Testis (tissue), 2 donors: ENCODE measurements at regions not wholly inside any gene's neighbourhood (a gene's known extent, or its start where the extent isn't known, plus 50 kb on each side); places are given as distances from the start of the nearest gene placed in this dataset.

Experiments used
- DNase-seq: peaks from one replicate; pipeline ENCODE4 v3.0.0-alpha.2; 2019
- H3K27ac ChIP-seq, 2 donors: fragments of 200-600 bp; sonication (generic); one replicate each; pipeline ENCODE4 v1.5.1; 2019
- H3K27me3 ChIP-seq: fragments of 200-600 bp; sonication (generic); one replicate; pipeline ENCODE4 v1.5.1; 2019
- H3K36me3 ChIP-seq: fragments of 200-600 bp; sonication (generic); one replicate; pipeline ENCODE4 v1.5.1; 2017; ENCODE audit warnings: low read depth; ENCODE audit errors: missing control alignments
- H3K4me1 ChIP-seq: fragments of 200-600 bp; sonication (generic); one replicate; pipeline ENCODE4 v1.5.1; 2019
- H3K4me3 ChIP-seq, 2 donors: fragments of 200-600 bp; sonication (generic); one replicate each; pipeline ENCODE4 v1.5.1; 2017 to 2019
- H3K9me3 ChIP-seq: fragments of 200-600 bp; sonication (generic); one replicate; pipeline ENCODE4 v1.5.1; 2017
- CTCF ChIP-seq, 3 experiments: fragments of 450-650 bp in 2 of 3; fragments of 200-600 bp in 1 of 3; sonication (generic) in 1 of 3; IDR thresholded peaks; one replicate each; pipeline ENCODE4 v1.5.1; 2016 to 2019; ENCODE audit warnings: antibody characterized with exemption in 3 of 3, mild to moderate bottlenecking in 2 of 3, moderate library complexity in 1 of 3
- POLR2A ChIP-seq: fragments of 450-650 bp; IDR thresholded peaks from one replicate; pipeline ENCODE4 v1.6.1; 2017; ENCODE audit warnings: antibody characterized with exemption, mild to moderate bottlenecking, moderate library complexity
- WGBS, 2 donors: methylation state at CpG; one replicate each; pipeline ENCODE4 v1.1.5; 2018; 5-methylcytosine and 5-hydroxymethylcytosine counted together
- intact Hi-C: fragments of 100-400 bp; cut with DNase I; formaldehyde crosslinking; loops from one replicate; pipeline ENCODE4 v1.15.1; 2023; ENCODE audit warnings: low total_unique reads

GRCh38 chr14:97331526-97331925, 534.3 kb downstream of the VRK1 start:
- Histone ChIP-seq H3K4me1 (peaks cover 7% of the 10 kb centered on the region), H3K4me3 (no peak overlapping the region), H3K9me3 (no peaks in the 10 kb centered on the region), H3K27ac (no peak overlapping the region), H3K27me3 (no peaks in the 10 kb centered on the region), H3K36me3 (no peaks in the 10 kb centered on the region)
- WGBS, 2 donors = 73 to 82% methylated on average over 3 of the region's 3 CpGs
- no peak for TF ChIP-seq POLR2A
- no peak for TF ChIP-seq CTCF (IDR thresholded peaks at IDR 0.05)
- DNase-seq = no peak
- intact Hi-C loops = no loop called here

- intact Hi-C loops = no loop called here
- Histone ChIP-seq H3K9me3 (no peaks in the 10 kb centered on the region), H3K27me3 (no peaks in the 10 kb centered on the region), H3K4me3 (no peak overlapping the region), H3K4me1 (peaks cover 7% of the 10 kb centered on the region), H3K36me3 (no peaks in the 10 kb centered on the region), H3K27ac (peak overlapping the region; percentile 64 to 68)
- no peak for TF ChIP-seq POLR2A
- no peak for DNase-seq
- 78 to 80% methylated on average over 1 of the region's 1 CpG for WGBS, 2 donors
These were observed 539.0 kb downstream of the VRK1 start for GRCh38 chr14:97336179-97336578.

- 60 to 65% methylated on average over 5 of the region's 5 CpGs for WGBS, 2 donors
- intact Hi-C loops = no loop called here
These were observed 539.6 kb downstream of the VRK1 start for GRCh38 chr14:97336816-97337215.

GRCh38 chr14:97337267-97337666, 540.1 kb downstream of the VRK1 start:
- Histone ChIP-seq H3K9me3 (no peaks in the 10 kb centered on the region), H3K4me1 (peaks cover 7% of the 10 kb centered on the region), H3K4me3 (no peak overlapping the region), H3K27me3 (no peaks in the 10 kb centered on the region), H3K36me3 (no peaks in the 10 kb centered on the region), H3K27ac (peak overlapping the region; percentile 68 to 76)
- DNase-seq = no peak
- TF ChIP-seq CTCF (IDR thresholded peaks at IDR 0.05) = no peak
- no peak for TF ChIP-seq POLR2A
- 65 to 86% methylated on average over 3 of the region's 3 CpGs for WGBS, 2 donors
- intact Hi-C loops = no loop called here

More at GRCh38 chr14:97336816-97337215, 539.6 kb downstream of the VRK1 start:
- no peaks in the 10 kb centered on the region for H3K36me3 ChIP-seq
- H3K4me3 ChIP-seq = no peak overlapping the region
- H3K9me3 ChIP-seq = no peaks in the 10 kb centered on the region
- H3K27ac ChIP-seq = peak overlapping the region; percentile 68 to 76
- DNase-seq = peak; percentile 80
- H3K27me3 ChIP-seq = no peaks in the 10 kb centered on the region
- TF ChIP-seq POLR2A (no peak), CTCF (IDR thresholded peaks at IDR 0.05) (no peak)
- H3K4me1 ChIP-seq = peaks cover 7% of the 10 kb centered on the region

GRCh38 chr14:97337670-97338069, 540.5 kb downstream of the VRK1 start:
- H3K4me1 ChIP-seq = peaks cover 7% of the 10 kb centered on the region
- no peak for TF ChIP-seq CTCF (IDR thresholded peaks at IDR 0.05)
- no peak for TF ChIP-seq POLR2A
- whole genome bisulfite sequencing, 2 donors = 52 to 71% methylated on average over 2 of the region's 2 CpGs

More at GRCh38 chr14:97337670-97338069, 540.5 kb downstream of the VRK1 start:
- no peak for DNase-seq
- Histone ChIP-seq H3K4me3 (no peak overlapping the region), H3K9me3 (no peaks in the 10 kb centered on the region), H3K27ac (peak overlapping the region; percentile 68 to 76), H3K36me3 (no peaks in the 10 kb centered on the region), H3K27me3 (no peaks in the 10 kb centered on the region)
- intact Hi-C loops = no loop called here
